ENCODE measurements at regions not wholly inside any gene's neighbourhood (a gene's known extent, or its start where the extent isn't known, plus 50 kb on each side); places are given as distances from the start of the nearest gene placed in this dataset.
"Not testable (repeated sequence)": the region's sequence is repeated elsewhere in the genome, so short reads cannot be mapped to it uniquely, and the experiment has no call there.

DNA sequence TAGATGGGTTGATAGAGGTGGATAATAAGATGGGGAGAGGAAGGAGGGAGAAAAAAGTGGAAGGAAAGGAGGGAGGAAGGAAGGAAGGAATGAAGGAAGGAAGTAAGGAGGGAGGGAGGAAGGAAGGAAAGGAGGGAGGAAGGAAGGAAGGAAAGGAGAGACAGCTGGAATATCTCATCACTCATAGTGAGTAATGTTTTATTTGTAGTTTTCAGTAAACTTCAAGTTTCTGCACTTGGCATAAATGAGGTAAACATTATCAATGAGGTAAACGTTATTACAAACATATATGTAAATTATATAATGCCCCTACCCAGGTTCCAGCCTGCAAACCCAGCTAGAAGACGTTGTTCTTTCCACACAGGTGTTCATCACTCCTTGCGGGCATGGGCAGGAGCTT lies 89.8 kb upstream of the XYLT1 start:
- ChIA-PET POLR2A (no interaction called here), CTCF (no interaction called here)
- Histone ChIP-seq H3K9me3 (ENCODE audit: low read length) (no peaks in the 10 kb centered on the region), H3K36me3 (ENCODE audit: insufficient read depth, low read length) (no peaks in the 10 kb centered on the region), H3K4me3 (ENCODE audit: low read length) (no peak overlapping the region), H3K27ac (ENCODE audit: low read depth, low read length) (no peak overlapping the region), H3K27me3 (ENCODE audit: insufficient read depth, low read length, poor library complexity, severe bottlenecking) (no peaks in the 10 kb centered on the region), H3K4me1 (ENCODE audit: insufficient read depth, low read length) (no peaks in the 10 kb centered on the region)
- DNase-seq, result no peak
- H3K4me3 Mint-ChIP-seq, result no peak overlapping the region
- no peaks in the 10 kb centered on the region for H3K4me1 Mint-ChIP-seq
- H3K9me3 Mint-ChIP-seq, result no peaks in the 10 kb centered on the region
- peaks cover 13 to 37% of the 10 kb centered on the region in 2 donors for H3K27me3 Mint-ChIP-seq
- H3K27ac Mint-ChIP-seq, result no peak overlapping the region
- H3K36me3 Mint-ChIP-seq, result no peaks in the 10 kb centered on the region

GRCh38 chr16:17559394-17559793 lies 88.6 kb upstream of the XYLT1 start:
- no peaks in the 10 kb centered on the region for H3K4me1 ChIP-seq (ENCODE audit: insufficient read depth, low read length)
- no peak overlapping the region for H3K27ac ChIP-seq (ENCODE audit: low read depth, low read length)
- no peaks in the 10 kb centered on the region for H3K27me3 ChIP-seq (ENCODE audit: insufficient read depth, low read length, poor library complexity, severe bottlenecking)
- Mint-ChIP-seq H3K4me3 (no peak overlapping the region), H3K4me1 (peaks cover 0 to 4% (median 0%) of the 10 kb centered on the region in 3 donors), H3K27me3 (peaks cover 15 to 41% of the 10 kb centered on the region in 2 donors), H3K9me3 (no peaks in the 10 kb centered on the region), H3K27ac (no peak overlapping the region), H3K36me3 (no peaks in the 10 kb centered on the region)
- H3K9me3 ChIP-seq (ENCODE audit: low read length), result no peaks in the 10 kb centered on the region
- POLR2A ChIA-PET, result no interaction called here
- CTCF ChIA-PET, result no interaction called here
- H3K4me3 ChIP-seq (ENCODE audit: low read length), result no peak overlapping the region
- DNase-seq, result no peak
- H3K36me3 ChIP-seq (ENCODE audit: insufficient read depth, low read length), result no peaks in the 10 kb centered on the region

DNA sequence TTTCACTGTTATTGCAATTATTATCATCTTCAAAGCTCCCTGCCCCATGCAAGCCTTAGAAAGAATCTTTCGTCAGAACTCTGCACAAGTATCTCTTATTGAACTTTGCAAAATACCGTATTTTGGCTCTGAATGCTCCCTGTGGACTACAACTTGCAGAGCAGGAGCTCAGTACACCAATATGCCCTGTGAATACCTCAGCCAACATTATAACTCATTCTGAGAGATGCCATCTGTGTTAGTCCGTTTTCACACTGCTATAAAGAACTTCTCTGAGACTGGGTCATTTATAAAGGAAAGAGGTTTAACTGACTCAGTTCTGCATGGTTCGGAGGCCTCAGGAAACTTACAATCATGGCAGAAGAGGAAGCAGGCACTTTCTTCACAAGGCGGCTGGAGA lies 87.2 kb upstream of the XYLT1 start:
- no peak overlapping the region for H3K4me3 ChIP-seq (ENCODE audit: low read length)
- ChIA-PET CTCF (interaction anchor here (1.8 kb wide), 1 partner anchor 12 kb away, joined by 8 read pairs; no protein-coding TSS in a partner anchor), POLR2A (no interaction called here)
- no peaks in the 10 kb centered on the region for H3K9me3 ChIP-seq (ENCODE audit: low read length)
- no peaks in the 10 kb centered on the region for H3K4me1 ChIP-seq (ENCODE audit: insufficient read depth, low read length)
- H3K9me3 Mint-ChIP-seq, result no peaks in the 10 kb centered on the region
- no peak overlapping the region for H3K27ac Mint-ChIP-seq
- H3K27me3 ChIP-seq (ENCODE audit: insufficient read depth, low read length, poor library complexity, severe bottlenecking), result no peaks in the 10 kb centered on the region
- no peaks in the 10 kb centered on the region for H3K36me3 Mint-ChIP-seq
- H3K27me3 Mint-ChIP-seq, result peaks cover 13 to 39% of the 10 kb centered on the region in 2 donors
- H3K4me1 Mint-ChIP-seq, result peaks cover 0 to 4% (median 0%) of the 10 kb centered on the region in 3 donors
- H3K36me3 ChIP-seq (ENCODE audit: insufficient read depth, low read length), result no peaks in the 10 kb centered on the region
- no peak overlapping the region for H3K27ac ChIP-seq (ENCODE audit: low read depth, low read length)
- no peak for DNase-seq
- no peak overlapping the region for H3K4me3 Mint-ChIP-seq

GRCh38 chr16:17557480-17557879 lies 86.7 kb upstream of the XYLT1 start:
- DNase-seq, result peak in 1 of 5 donors; percentile 4
- Histone ChIP-seq H3K9me3 (ENCODE audit: low read length) (no peaks in the 10 kb centered on the region), H3K27me3 (ENCODE audit: insufficient read depth, low read length, poor library complexity, severe bottlenecking) (no peaks in the 10 kb centered on the region), H3K4me3 (ENCODE audit: low read length) (no peak overlapping the region), H3K36me3 (ENCODE audit: insufficient read depth, low read length) (no peaks in the 10 kb centered on the region), H3K4me1 (ENCODE audit: insufficient read depth, low read length) (no peaks in the 10 kb centered on the region), H3K27ac (ENCODE audit: low read depth, low read length) (no peak overlapping the region)
- Mint-ChIP-seq H3K27ac (peak overlapping the region in 1 of 8 donors; percentile 83), H3K9me3 (no peaks in the 10 kb centered on the region), H3K4me1 (peaks cover 0 to 4% (median 0%) of the 10 kb centered on the region in 3 donors), H3K4me3 (no peak overlapping the region), H3K27me3 (peaks cover 13 to 37% of the 10 kb centered on the region in 2 donors), H3K36me3 (no peaks in the 10 kb centered on the region)
- ChIA-PET POLR2A (no interaction called here), CTCF (interaction anchor here (1.8 kb wide), 1 partner anchor 11 kb away, joined by 8 read pairs; no protein-coding TSS in a partner anchor)

DNA sequence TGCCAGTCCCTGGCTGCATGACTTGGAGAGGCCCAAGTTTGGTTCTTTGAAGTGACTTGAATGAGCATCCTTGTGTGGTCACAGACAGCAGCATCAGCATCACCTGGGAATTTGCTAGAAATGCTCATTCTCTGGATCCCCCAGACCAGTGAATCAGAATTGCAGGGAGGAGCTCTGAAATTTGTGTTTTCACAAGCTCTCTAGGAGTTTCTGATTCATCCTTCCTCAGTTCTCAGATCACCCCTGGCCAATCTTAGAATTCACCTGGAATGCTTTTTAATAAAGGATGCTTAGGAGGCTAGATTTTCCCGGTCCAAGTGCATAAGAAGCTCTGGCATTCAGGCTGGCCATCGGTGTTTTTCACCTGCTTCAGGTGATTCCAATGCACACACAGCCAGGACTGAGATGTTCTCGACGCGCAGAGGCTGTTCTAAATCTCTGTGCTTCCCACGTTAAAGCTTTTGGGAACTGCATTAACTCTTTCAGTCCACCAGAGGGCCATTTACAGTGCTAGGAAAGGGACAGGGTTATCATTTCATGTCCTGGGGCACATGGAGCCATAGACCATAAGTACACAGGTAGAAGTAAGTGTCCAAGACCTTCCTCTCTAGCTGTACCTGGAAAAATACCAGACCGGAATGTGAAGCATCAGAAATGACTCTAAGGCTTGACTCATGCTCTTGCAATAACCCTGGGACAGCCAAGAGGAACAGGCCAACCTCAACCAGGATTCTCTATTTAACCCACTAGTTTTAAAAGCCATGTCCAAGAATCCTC lies 85.7 kb upstream of the XYLT1 start:
- peaks cover 10 to 36% of the 10 kb centered on the region in 2 donors for H3K27me3 Mint-ChIP-seq
- peak overlapping the region in 1 of 8 donors; percentile 70 for H3K27ac Mint-ChIP-seq
- no peak overlapping the region for H3K4me3 Mint-ChIP-seq
- Histone ChIP-seq H3K27me3 (ENCODE audit: insufficient read depth, low read length, poor library complexity, severe bottlenecking) (no peaks in the 10 kb centered on the region), H3K9me3 (ENCODE audit: low read length) (no peaks in the 10 kb centered on the region), H3K36me3 (ENCODE audit: insufficient read depth, low read length) (no peaks in the 10 kb centered on the region), H3K4me1 (ENCODE audit: insufficient read depth, low read length) (no peaks in the 10 kb centered on the region), H3K27ac (ENCODE audit: low read depth, low read length) (no peak overlapping the region), H3K4me3 (ENCODE audit: low read length) (no peak overlapping the region)
- DNase-seq, result no peak
- POLR2A ChIA-PET, result no interaction called here
- H3K9me3 Mint-ChIP-seq, result no peaks in the 10 kb centered on the region
- H3K4me1 Mint-ChIP-seq, result peaks cover 0 to 4% (median 0%) of the 10 kb centered on the region in 3 donors
- H3K36me3 Mint-ChIP-seq, result no peaks in the 10 kb centered on the region
- CTCF ChIA-PET, result interaction anchor here (1.8 kb wide), 1 partner anchor 10 kb away, joined by 8 read pairs; no protein-coding TSS in a partner anchor

- DNase-seq, result no peak
- Histone ChIP-seq H3K4me1 (ENCODE audit: insufficient read depth, low read length) (no peaks in the 10 kb centered on the region), H3K36me3 (ENCODE audit: insufficient read depth, low read length) (no peaks in the 10 kb centered on the region), H3K27ac (ENCODE audit: low read depth, low read length) (no peak overlapping the region), H3K4me3 (ENCODE audit: low read length) (no peak overlapping the region), H3K9me3 (ENCODE audit: low read length) (no peaks in the 10 kb centered on the region), H3K27me3 (ENCODE audit: insufficient read depth, low read length, poor library complexity, severe bottlenecking) (no peaks in the 10 kb centered on the region)
- H3K4me1 Mint-ChIP-seq, result peaks cover 0 to 4% (median 0%) of the 10 kb centered on the region in 3 donors
- H3K4me3 Mint-ChIP-seq, result no peak overlapping the region
- H3K9me3 Mint-ChIP-seq, result no peaks in the 10 kb centered on the region
- CTCF ChIA-PET, result no interaction called here
- H3K27ac Mint-ChIP-seq, result no peak overlapping the region
- POLR2A ChIA-PET, result no interaction called here
- H3K27me3 Mint-ChIP-seq, result peaks cover 8 to 34% of the 10 kb centered on the region in 2 donors
- no peaks in the 10 kb centered on the region for H3K36me3 Mint-ChIP-seq
Observed at GRCh38 chr16:17555176-17555575, 84.4 kb upstream of the XYLT1 start.

DNA sequence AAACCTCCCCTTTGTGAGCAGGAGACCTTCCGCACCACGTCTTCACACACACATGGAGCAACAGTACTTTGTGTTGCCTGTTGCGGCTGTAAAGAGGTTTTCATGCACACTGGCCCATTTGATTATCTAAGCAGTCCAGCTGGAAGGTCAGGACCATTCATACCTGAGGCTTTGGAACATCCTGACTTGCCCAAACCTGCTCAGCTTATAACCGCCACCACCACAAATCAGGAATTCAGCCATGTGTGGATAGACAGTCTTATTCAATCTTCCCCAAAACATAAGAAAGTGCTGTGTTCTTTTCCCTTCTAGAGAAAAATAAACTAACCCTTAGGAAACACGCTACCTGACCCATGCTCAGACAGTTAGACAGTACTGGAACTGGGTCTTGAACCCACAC lies 81.6 kb upstream of the XYLT1 start:
- peaks cover 0 to 4% (median 0%) of the 10 kb centered on the region in 3 donors for H3K4me1 Mint-ChIP-seq

GRCh38 chr16:17551682-17552081 lies 80.9 kb upstream of the XYLT1 start:
- H3K27me3 Mint-ChIP-seq, result peaks cover 6 to 19% of the 10 kb centered on the region in 2 donors
- H3K36me3 ChIP-seq (ENCODE audit: insufficient read depth, low read length); H3K27me3 ChIP-seq (ENCODE audit: insufficient read depth, low read length, poor library complexity, severe bottlenecking); H3K9me3 ChIP-seq (ENCODE audit: low read length); H3K36me3 Mint-ChIP-seq; H3K4me3 ChIP-seq (ENCODE audit: low read length); POLR2A ChIA-PET; H3K4me1 Mint-ChIP-seq; H3K9me3 Mint-ChIP-seq; H3K27ac ChIP-seq (ENCODE audit: low read depth, low read length); CTCF ChIA-PET; H3K27ac Mint-ChIP-seq; H3K4me3 Mint-ChIP-seq; H3K4me1 ChIP-seq (ENCODE audit: insufficient read depth, low read length); DNase-seq: not testable (repeated sequence)

More for the DNA sequence above, 81.6 kb upstream of the XYLT1 start:
- Histone ChIP-seq H3K27ac (ENCODE audit: low read depth, low read length) (no peak overlapping the region), H3K36me3 (ENCODE audit: insufficient read depth, low read length) (no peaks in the 10 kb centered on the region), H3K4me1 (ENCODE audit: insufficient read depth, low read length) (no peaks in the 10 kb centered on the region), H3K9me3 (ENCODE audit: low read length) (no peaks in the 10 kb centered on the region), H3K27me3 (ENCODE audit: insufficient read depth, low read length, poor library complexity, severe bottlenecking) (no peaks in the 10 kb centered on the region), H3K4me3 (ENCODE audit: low read length) (no peak overlapping the region)
- ChIA-PET POLR2A (no interaction called here), CTCF (no interaction called here)
- H3K4me3 Mint-ChIP-seq, result no peak overlapping the region
- peaks cover 6 to 20% of the 10 kb centered on the region in 2 donors for H3K27me3 Mint-ChIP-seq
- no peak overlapping the region for H3K27ac Mint-ChIP-seq
- H3K9me3 Mint-ChIP-seq, result no peaks in the 10 kb centered on the region
- no peaks in the 10 kb centered on the region for H3K36me3 Mint-ChIP-seq
- no peak for DNase-seq
